Sigmoid colon (tissue), 6 donors: ENCODE measurements at regions not wholly inside any gene's neighbourhood (a gene's known extent, or its start where the extent isn't known, plus 50 kb on each side); places are given as distances from the start of the nearest gene placed in this dataset.

Experiments used
- DNase-seq: peaks from one replicate; pipeline ENCODE4 v3.0.0-alpha.2; 2019
- H3K27ac ChIP-seq, 4 donors: fragments of 200-600 bp; sonication (generic); one replicate each; pipeline ENCODE4 v1.5.1; 2016 to 2019; ENCODE audit warnings: mild to moderate bottlenecking in 1 of 4
- H3K27me3 ChIP-seq, 3 donors: fragments of 200-600 bp; sonication (generic); one replicate each; pipeline ENCODE4 v1.5.1; 2019; ENCODE audit warnings: mild to moderate bottlenecking in 1 of 3
- H3K36me3 ChIP-seq, 4 donors: fragments of 200-600 bp; sonication (generic); one replicate each; pipeline ENCODE4 v1.5.1; 2016 to 2019
- H3K4me1 ChIP-seq, 4 donors: fragments of 200-600 bp; sonication (generic); one replicate each; pipeline ENCODE4 v1.5.1; 2017 to 2019
- H3K4me3 ChIP-seq, 4 donors: fragments of 200-600 bp; sonication (generic); one replicate each; pipeline ENCODE4 v1.5.1; 2017 to 2019; ENCODE audit warnings: mild to moderate bottlenecking in 2 of 4, moderate library complexity in 1 of 4
- H3K9me3 ChIP-seq, 4 donors: fragments of 200-600 bp in 3 of 4; sonication (generic) in 3 of 4; one replicate each; pipeline versions ENCODE4 v1.5.1 to v1.6.1; 2013 to 2019
- CTCF ChIP-seq, 4 experiments: fragments of 450-650 bp in 3 of 4; fragments of 200-600 bp in 1 of 4; IDR thresholded peaks; one replicate each; pipeline ENCODE4 v1.5.1; 2016 to 2019; ENCODE audit warnings: antibody characterized with exemption in 4 of 4, mild to moderate bottlenecking in 3 of 4, moderate library complexity in 2 of 4
- EP300 ChIP-seq, 4 donors: sonication (generic); formaldehyde crosslinking; IDR thresholded peaks; one replicate each; pipeline ENCODE4 v1.6.1; 2017; ENCODE audit warnings: antibody characterized with exemption in 4 of 4
- POLR2A ChIP-seq, 2 donors: fragments of 450-650 bp; IDR thresholded peaks; one replicate each; pipeline ENCODE4 v1.6.1; 2016; ENCODE audit warnings: antibody characterized with exemption in 2 of 2, mild to moderate bottlenecking in 2 of 2, moderate library complexity in 2 of 2
- POLR2AphosphoS5 ChIP-seq, 4 donors: sonication (generic); formaldehyde crosslinking; IDR thresholded peaks; one replicate each; pipeline ENCODE4 v1.6.1; 2017; ENCODE audit warnings: antibody characterized with exemption in 4 of 4
- WGBS, 2 donors: extraction: QIAGEN DNeasy Blood & Tissue Kit; methylation state at CpG; one replicate each; pipeline ENCODE4 v1.1.7; 2013; 5-methylcytosine and 5-hydroxymethylcytosine counted together
- intact Hi-C: fragments of 100-400 bp; cut with DNase I; formaldehyde crosslinking; loops from one replicate; pipeline ENCODE4 v1.15.1; 2023
- donor health status: healthy with polysubstance abuse.
- donor health status: healthy.

- H3K36me3 ChIP-seq, result no peaks in the 10 kb centered on the region
- H3K9me3 ChIP-seq, result no peaks in the 10 kb centered on the region
- no peak overlapping the region for H3K27ac ChIP-seq
- intact Hi-C loops, result no loop called here
- no peak for DNase-seq
- no peak overlapping the region for H3K4me3 ChIP-seq
- WGBS, 2 donors, result 77 to 80% methylated on average over 3 of the region's 3 CpGs
- no peaks in the 10 kb centered on the region for H3K27me3 ChIP-seq
- TF ChIP-seq POLR2A (IDR thresholded peaks at IDR 0.05) (no peak), EP300 (IDR thresholded peaks at IDR 0.05) (no peak), POLR2AphosphoS5 (IDR thresholded peaks at IDR 0.05) (no peak), CTCF (IDR thresholded peaks at IDR 0.05) (no peak)
- H3K4me1 ChIP-seq, result no peaks in the 10 kb centered on the region
Measured at GRCh38 chr5:160903076-160903475, 51.1 kb upstream of the ATP10B start.
